ENCODE measurements at regions not wholly inside any gene's neighbourhood (a gene's known extent, or its start where the extent isn't known, plus 50 kb on each side); places are given as distances from the start of the nearest gene placed in this dataset.
"Not testable (repeated sequence)": the region's sequence is repeated elsewhere in the genome, so short reads cannot be mapped to it uniquely, and the experiment has no call there.

DNA sequence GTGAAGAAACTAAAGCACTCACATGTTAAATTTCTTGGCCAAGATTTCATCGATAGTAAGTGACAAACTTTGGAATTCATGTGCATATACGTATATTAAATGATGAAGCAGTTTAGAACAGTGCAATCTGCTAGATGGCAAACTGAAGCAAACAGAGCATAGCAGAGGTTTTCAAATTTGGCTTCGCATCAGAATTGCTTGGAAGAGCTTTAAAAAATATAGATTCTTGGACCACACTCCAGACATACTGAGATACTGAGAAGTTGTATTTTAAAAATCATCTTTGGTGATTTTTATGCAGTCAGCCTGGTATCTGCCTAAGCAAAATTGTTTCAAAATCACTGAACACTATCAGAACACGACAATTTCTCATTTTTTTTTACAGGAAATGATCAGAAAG is 709.2 kb downstream of the PLA2G4A start:
- DNase-seq = no peak

GRCh38 chr1:187549540-187549939 is 720.8 kb downstream of the PLA2G4A start:
- DNase-seq = no peak

GRCh38 chr1:187551061-187551460 is 722.3 kb downstream of the PLA2G4A start:
- DNase-seq = no peak

DNA sequence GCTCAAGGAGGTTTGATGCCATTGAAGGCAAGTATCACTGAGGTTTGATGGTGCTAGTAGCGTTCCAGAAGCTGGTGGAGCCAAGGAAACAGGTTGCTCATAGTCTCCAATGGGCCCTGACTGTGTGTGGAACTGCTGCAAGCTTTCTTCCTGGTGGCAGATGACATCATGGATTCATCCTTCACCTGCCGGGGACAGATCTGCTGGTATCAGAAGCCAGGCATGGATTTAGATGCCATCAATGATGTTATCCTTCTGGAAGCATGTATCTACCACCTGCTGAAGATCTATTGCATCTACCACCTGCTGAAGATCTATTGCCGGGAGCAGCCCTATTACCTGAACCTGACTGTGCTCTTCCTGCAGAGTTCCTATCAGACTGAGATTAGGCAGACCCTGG is 734.4 kb downstream of the PLA2G4A start:
- DNase-seq = no peak

DNA sequence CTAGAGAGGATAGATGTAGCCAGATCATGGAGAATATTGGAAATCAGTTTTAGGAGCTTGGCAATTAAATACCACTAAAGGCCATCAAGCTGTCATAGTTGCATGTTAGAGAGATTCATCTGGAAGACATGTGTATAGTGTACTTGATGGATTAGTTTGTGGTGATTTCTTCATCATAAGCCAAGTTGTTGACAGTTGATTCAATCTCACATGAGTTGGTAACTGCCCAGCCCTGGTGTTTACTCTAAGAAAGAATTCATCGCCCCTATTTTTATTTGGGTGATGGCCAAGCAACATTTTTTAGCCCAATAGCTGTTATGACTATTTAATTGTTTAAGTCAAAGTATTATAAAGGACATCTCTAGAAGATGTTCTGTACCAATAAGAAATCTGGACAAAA is 737.6 kb downstream of the PLA2G4A start:
- peak; percentile 0 for DNase-seq

- DNase-seq = no peak
Measured at GRCh38 chr1:187568067-187568466, 739.3 kb downstream of the PLA2G4A start.

DNA sequence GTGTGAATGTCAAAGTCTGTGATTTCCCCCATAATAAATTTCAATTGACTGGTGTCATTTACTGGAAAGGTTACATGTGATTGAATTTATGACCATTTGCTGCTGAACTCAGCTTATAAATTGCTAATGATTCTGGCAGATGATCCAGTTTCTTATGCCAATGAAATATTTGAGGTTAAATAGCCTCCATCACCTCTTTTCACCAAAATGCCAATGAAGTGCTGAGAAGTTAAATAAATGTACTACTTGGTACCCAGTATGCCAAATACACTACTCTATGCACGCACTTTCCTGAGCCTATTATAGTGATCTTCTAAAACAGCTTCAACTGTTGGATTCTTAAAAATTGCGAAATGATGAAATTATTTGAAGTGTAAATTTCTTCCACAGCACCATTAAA is 741.4 kb downstream of the PLA2G4A start:
- no peak for DNase-seq

DNA sequence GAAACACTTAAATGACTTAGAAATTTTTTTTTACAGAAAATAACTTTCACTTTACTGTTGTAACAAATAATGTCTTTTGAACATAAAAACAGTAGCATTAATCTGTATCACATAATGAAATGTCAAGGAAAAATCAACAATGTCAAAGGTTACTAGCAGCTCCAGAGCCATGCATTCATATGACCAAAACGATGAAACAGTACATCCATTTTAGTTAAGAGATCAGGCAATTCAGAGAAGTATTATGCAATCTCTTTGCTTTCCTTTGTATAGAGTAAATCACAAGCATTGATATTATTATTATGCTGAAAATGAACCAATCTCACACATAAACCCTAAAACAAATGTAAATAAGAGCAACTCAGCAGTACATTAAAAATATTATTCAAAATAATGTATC is 748.9 kb downstream of the PLA2G4A start:
- DNase-seq = no peak

DNA sequence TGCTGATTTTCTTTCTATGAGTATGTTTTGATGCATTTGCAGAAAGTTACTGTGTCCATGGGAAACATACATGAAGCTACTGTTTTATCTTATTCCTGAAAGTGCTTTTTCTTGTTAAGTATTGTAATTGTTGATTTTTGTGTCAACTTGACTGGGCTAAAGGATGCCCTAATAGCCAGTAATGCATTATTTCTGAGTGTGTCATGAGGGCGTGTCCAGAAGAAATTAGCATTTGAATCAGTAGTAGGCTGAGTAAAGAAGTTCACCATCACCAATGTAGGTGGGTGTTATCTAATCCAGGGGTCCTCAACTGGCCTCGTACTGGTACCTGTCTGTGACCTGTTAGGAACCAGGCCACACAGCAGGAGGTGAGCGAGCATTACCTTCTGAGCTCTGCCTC is 760.2 kb downstream of the PLA2G4A start:
- DNase-seq = no peak

- no peak for DNase-seq
Measured at GRCh38 chr1:187605736-187606135, 777.0 kb downstream of the PLA2G4A start.

DNA sequence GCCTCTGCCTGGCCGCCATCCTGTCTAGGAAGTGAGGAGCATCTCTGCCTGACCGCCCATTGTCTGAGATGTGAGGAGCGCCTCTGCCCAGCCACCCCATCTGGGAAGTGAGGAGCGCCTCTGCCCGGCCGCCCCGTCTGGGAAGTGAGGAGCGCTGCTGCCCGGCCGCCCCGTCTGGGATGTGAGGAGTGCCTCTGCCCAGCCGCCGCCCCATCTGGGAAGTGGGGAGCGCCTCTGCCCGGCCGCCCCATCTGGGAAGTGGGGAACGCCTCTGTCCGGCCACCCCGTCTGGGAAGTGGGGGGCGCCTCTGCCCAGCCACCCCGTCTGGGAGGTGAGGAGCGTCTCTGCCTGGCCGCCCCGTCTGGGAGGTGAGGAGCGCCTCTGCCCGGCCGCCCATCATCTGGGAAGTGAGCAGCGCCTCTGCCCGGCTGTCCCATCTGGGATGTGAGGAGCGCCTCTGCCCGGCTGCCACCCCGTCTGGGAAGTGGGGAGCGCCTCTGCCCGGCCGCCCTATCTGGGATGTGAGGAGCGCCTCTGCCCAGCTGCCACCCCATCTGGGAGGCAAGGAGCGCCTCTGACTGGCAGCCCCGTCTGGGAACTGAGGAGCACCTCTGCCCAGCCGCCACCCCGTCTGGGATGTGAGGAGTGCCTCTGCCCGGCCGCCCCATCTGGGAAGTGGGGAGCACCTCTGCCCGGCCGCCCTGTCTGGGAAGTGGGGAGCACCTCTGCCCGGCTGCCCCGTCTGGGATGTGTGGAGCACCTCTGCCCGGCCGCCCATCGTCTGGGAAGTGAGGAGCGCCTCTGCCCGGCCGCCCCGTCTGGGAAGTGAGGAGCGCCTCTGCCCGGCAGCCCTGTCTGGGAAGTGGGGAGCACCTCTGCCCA is 787.3 kb downstream of the PLA2G4A start:
- DNase-seq = not testable (repeated sequence)

DNA sequence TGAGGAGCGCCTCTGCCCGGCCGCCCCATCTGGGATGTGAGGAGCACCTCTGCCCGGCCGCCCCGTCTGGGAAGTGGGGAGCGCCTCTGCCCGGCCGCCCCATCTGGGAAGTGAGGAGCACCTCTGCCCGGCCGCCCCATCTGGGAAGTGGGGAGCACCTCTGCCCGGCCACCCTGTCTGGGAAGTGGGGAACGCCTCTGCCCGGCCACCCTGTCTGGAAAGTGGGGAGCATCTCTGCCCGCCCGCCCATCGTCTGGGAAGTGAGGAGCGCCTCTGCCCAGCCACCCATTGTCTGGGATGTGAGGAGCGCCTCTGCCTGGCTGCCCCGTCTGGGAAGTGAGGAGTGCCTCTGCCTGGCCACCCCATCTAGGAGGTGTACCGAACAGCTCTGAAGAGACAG is 788.1 kb downstream of the PLA2G4A start:
- DNase-seq = not testable (repeated sequence)

- no peak for DNase-seq
Measured at GRCh38 chr1:187617776-187618175, 789.0 kb downstream of the PLA2G4A start.

GRCh38 chr1:187619175-187619574 is 790.4 kb downstream of the PLA2G4A start:
- no peak for DNase-seq

GRCh38 chr1:187621951-187622350 is 793.2 kb downstream of the PLA2G4A start:
- no peak for DNase-seq

DNA sequence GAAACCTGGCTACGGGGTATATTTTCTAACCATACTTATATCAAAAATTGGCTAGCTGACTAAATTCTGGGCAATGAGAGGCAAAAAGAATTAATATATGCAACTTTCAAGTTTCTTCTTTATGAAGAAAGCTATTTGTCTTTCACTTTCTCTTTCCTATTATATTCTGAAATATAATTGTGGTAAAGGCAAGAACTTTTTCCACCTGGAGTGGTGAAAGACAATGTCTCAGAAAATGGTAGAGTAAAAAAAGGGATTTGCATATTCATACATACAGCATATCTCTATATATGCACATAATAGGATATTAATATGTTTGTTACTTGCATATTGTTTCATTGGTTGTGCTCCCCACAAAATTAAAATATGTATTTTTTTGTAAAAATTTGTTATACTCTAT is 793.8 kb downstream of the PLA2G4A start:
- no peak for DNase-seq

- DNase-seq = no peak
Measured at GRCh38 chr1:187624812-187625545, 796.2 kb downstream of the PLA2G4A start.

- no peak for DNase-seq
Measured at GRCh38 chr1:187626056-187626455, 797.3 kb downstream of the PLA2G4A start.

- DNase-seq = no peak
Measured at GRCh38 chr1:187627516-187627915, 798.8 kb downstream of the PLA2G4A start.

DNA sequence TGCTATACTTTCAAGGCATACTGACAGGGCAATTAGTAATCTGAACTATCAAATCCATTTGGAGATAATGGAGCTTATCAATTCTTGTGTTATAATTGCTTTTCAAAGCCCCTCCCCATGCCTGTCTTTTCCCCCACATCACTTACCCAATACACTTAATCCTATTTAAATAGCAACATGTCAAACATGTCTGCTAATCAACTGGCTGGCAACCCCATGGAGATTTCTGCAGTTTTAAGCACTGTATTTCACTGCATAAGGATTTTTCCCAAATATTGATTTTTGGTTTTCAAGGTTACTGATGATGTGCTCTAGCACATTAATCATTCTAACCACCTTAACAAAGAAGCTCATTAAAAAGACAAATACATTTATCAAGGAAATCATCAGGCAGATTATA is 800.3 kb downstream of the PLA2G4A start:
- no peak for DNase-seq

DNA sequence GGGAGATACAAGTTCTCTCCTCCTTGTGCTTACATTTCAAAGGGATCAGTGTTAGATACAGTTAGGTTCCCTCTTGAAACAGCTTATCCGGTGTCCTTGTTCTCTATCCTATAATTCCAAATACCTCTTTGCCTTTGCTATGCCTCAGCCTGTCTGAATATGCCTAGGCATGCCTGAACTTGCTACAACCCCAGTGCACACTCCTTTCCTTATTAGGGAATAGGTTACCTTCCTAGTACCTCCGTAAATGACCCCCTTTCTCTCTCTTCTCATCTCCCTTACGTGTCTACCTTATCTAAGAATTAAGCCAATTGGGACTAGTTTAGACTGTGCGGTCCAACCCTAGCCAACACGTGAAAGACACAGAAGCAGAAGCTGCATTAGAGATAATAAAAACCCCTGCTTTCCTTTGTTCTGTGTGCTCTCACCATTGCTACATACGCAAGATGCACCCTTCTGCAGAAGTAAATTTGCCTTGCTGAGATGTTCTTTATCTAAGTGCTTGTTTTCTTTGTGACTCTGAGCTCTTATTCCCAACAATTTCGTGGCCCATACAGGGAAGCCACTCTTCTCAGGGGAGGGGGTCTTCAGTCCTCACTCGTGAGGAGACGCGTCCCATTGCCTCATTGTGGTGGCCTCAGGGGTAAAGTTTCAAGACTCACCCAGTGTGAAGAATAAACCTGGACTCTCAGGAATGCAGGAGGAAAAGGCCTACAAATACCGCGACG is 802.1 kb downstream of the PLA2G4A start:
- DNase-seq = no peak

DNA sequence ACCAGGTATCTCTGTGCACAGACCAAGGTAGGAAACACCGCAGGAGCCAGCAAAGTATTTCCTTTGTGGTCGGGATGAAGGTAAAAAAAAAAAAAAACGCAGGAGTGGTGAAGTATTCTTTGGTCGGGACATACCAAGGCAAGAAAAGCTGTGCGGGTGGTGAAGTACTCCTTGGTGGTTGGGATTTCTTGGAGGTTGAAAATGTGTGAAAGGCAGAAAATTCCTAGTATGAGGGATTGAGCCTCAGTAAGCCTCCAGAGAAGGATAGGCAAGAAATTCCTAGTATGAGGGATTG is 802.6 kb downstream of the PLA2G4A start:
- DNase-seq = no peak

- no peak for DNase-seq
Measured at GRCh38 chr1:187631984-187632383, 803.2 kb downstream of the PLA2G4A start.

Data from skin of body (tissue), 1 donor.